GM21423 (cell line): ENCODE measurements at regions not wholly inside any gene's neighbourhood (a gene's known extent, or its start where the extent isn't known, plus 50 kb on each side); places are given as distances from the start of the nearest gene placed in this dataset.

Source experiments
- ATAC-seq: cut with Tn5 transposase; IDR thresholded peaks from one replicate; pipeline ENCODE4 v1.9.1; 2021; ENCODE audit warnings: mild to moderate bottlenecking, moderate library complexity; ENCODE audit not compliant: unreplicated experiment

DNA sequence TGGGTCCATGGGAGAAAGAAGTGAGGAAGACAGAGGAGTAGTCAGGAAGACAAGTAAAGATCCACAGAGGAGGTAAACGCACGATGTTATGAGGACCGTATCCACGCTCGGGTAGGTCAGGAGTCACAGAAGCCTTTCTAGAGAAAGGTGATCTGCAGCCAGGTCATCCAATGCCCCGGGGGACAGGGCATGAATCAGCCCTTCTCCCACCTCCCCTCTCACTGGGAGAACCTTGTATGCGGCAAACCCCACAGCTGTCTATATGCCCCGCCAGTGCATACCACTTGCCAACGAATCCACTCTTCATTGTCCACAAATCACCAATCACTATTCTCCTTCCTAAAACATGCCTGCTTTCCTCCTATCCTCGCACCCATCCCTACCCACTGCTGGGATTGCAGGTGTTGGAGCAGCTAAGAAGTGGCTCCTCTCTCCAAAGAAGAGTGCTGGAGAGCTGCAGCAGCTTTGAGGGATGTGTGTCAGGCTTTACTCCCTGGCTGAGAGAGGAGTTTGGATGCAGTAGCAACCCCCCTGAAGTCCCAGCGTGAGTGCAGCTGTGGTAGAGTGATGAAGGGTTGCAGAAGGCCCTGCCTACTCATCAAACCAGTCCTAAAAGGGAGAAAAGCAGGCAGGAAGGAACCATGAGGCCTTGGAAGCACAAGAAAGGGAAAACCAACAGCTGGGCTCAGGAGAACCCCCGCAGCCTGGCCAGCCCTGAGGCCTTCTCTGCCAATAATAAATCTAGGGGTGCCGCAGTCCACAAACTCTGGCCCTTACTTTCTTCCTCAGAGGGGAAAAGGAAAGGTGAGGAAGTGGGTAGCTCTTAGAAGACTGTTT, 102.2 kb upstream of the GADD45A start:
- ATAC-seq, result no peak

DNA sequence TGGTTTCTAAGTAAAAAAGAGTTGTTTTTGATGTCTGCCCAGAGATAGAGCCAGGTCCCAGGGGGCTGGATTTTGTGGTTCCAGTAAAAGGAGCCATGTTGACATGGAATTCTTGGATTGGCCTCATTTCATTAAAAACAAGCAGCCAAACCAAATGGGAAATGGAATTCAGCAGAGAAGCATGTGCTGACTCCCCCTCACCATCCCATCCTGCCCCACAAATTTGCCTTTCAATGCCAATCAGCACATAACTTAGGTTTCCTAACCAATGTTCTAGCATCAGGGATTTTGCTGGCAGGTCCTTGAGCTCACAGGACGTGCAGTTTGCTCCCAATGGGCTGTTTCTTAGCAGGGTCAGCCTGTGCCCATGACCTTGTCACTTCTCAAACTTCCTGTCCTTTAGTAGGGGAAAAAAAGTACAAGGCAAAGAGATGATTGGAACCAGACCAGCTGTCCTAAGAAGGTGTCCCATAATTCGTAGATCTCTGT, 101.5 kb upstream of the GADD45A start:
- no peak for ATAC-seq

- ATAC-seq, result no peak
These were observed 100.1 kb upstream of the GADD45A start for GRCh38 chr1:67584938-67585337.

GRCh38 chr1:67586596-67586995, 98.4 kb upstream of the GADD45A start:
- no peak for ATAC-seq

DNA sequence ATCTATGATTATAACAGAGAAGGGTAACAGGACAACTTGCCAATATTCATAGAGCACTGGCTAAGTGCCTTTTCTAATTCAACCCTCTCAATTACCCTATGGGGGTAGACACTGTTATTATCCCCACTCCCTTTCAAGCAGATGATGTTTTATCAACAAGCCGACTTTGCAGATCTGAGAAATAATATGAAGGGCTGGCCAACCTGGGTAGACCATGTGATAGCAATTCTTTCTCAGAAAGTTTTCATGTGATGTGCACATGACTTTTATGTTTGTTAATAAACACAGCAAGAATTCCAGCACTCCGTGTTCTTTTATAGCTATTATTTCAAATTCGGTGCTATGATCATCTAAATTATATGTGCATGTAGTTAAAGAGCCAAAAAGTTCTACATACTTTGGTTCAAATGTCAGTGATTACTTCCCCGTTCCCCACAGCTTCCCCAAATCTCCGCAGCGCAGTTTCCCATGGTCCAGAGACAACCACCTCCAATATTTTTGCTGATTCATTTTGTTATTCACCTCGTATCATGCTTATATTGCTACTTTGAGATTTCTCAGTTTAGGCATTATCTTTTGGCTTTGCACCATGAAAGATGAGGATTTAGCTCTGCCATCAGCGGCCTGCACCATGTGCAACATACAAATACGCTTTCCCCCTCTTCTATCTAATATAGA, 96.7 kb upstream of the GADD45A start:
- ATAC-seq, result no peak

DNA sequence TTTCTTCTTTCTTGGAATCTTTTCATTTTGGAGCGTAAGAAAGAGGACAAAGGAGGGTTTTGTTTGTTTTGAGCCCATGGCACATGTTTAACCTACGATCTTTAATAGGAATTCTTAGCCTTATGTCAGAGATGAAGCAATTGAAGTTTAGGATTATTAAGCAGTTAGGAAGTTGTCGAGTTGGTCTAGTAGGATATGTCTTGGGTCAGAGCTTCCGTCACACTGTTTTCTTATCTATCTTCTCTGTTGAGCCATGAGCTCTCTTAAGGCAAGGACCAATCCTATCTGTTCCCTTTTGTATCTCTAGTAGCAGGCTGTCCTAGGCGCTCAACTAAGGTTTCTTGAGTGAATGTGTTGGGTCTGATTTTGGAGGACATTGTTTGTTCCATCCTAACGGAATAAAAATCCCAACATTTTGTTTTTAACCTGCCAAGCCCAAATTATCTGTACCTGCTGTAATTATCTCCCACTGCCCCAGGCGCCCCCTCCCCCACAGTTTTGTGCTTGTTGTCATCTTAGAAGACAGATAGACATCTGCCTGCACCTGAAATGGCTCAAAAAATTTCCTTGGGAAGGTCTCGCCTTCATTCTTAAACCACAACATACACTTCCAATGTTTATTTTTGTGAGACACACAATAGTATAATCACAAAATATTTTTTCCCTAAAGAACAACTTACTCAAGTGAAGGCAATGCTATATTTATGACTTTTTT, 95.3 kb upstream of the GADD45A start:
- no peak for ATAC-seq

DNA sequence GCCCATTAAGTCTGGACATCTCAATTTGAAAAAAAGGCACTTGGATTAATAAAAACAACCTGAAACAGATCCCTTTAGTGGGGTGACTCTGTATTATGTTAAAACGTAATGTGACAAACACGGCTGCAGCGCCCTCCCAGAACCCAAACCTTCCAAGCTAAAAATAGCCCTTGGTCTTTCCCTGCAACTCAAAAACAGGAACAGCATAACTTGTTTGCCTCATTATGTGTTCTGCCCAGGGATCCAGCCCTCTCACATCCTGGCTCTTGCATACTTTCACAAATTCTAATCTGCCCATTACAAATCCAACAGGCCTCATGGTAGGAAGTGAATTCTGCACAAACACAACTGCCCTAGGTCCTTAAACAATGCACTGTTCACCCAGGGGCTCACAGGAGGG, 94.7 kb upstream of the GADD45A start:
- ATAC-seq, result no peak

DNA sequence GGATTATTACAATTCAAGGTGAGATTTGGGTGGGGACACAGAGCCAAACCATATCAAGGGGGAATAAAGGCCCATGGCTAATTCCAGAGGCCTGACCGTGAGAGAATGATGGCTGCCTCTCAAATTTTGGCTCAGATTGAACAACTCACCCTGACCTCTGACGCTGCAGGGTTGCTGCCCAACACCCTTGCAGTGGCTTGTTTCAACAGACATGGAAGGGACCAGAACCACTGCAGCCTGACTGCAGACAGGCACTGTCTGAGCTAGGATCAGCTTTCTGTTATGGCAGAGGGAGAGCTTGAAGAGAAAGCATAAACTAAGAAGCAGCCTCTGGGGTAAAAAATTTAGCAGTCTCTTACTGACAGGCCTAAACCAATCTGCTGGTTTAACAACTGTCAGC, 90.2 kb upstream of the GADD45A start:
- ATAC-seq, result no peak

- ATAC-seq, result no peak
These were observed 88.3 kb upstream of the GADD45A start for GRCh38 chr1:67596674-67597073.

- no peak for ATAC-seq
These were observed 87.7 kb upstream of the GADD45A start for GRCh38 chr1:67597336-67597735.

- no peak for ATAC-seq
These were observed 85.9 kb upstream of the GADD45A start for GRCh38 chr1:67599085-67599484.

- ATAC-seq, result no peak
These were observed 83.5 kb upstream of the GADD45A start for GRCh38 chr1:67601539-67601938.

- no peak for ATAC-seq
These were observed 83.0 kb upstream of the GADD45A start for GRCh38 chr1:67601955-67602354.

DNA sequence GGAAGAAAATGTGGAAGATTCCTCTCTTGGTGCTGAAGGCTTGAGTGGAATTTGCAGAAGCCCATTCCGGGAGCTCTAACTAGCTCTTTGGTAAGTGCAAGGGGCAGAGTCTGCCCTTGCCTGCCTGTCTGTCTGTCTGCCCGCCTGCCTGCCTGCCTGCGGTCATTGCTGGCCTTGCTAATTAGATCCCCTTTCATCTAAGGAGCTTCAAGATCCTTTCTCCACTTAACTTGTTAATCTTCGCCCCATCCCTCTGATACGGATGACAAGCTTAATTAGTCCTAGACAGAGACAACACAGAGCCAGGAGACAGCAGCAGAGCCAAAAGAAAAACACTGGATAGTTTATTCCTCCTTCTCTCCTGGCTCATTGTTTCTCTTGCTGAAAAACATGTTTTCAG, 80.2 kb upstream of the GADD45A start:
- no peak for ATAC-seq

- ATAC-seq, result no peak
These were observed 79.7 kb upstream of the GADD45A start for GRCh38 chr1:67605209-67605780.

- ATAC-seq, result no peak
These were observed 77.7 kb upstream of the GADD45A start for GRCh38 chr1:67607286-67607685.

DNA sequence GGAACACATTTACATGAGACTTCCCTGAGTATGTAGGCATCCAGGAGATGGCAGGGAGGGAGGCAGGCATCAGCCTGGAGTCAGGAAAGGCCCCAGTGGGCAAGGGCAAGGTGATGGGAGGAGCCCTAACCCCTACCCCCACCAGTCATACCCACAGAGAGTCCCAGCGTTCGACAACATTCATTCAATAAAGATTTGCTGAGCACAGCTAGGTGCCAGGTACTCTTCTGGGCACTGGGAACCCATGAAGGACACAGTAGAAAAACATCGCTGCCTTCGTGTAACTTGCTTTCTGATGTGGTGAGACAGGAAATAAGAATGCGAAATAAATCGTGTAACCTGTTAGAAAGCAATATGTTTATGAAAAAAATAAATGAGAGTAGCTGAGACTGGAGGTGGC, 77.3 kb upstream of the GADD45A start:
- ATAC-seq, result no peak

DNA sequence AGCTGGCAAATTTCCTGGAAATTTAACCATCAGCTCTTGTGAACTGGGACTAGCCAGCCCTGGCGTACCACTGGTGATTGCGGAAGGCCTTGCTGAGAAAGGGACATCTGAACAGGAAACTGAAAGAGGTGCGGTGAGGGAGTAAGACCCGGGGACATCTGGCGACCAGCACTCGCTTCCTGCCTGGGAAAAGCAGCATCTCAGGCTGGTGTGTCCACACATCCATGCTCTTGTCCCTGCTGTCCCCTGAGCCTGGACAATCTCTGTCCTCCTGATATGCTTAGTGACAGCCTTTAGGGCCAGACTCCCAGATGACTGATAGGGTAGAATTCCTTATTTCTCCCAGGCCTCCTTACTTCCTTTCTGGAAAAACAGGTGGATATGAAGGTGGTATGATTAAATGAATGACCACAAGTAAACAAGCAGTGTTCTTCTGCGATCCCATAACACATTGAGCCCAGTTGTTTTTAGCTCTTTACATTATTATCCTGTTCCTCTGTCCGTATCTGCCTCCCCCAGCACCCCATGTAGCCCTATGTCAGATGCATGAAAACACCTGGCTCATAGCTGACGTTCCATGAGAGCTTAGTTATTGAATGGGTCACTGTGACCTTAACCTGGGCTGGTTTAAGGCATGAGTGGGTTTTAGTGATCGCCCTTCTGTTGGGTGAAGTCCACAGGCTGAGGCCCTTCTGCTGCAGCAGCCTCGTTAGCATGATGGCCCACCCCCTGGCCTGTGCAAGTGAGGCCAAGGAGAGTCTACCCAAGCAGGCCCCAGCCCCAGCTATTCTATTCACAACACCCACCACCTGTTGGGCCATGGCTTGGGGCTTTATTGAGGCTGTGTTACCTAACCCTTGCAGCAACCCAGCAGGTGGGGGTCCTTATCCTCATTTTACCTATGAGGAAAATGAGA, 76.1 kb upstream of the GADD45A start:
- ATAC-seq, result no peak

- no peak for ATAC-seq
These were observed 75.2 kb upstream of the GADD45A start for GRCh38 chr1:67609577-67610341.

DNA sequence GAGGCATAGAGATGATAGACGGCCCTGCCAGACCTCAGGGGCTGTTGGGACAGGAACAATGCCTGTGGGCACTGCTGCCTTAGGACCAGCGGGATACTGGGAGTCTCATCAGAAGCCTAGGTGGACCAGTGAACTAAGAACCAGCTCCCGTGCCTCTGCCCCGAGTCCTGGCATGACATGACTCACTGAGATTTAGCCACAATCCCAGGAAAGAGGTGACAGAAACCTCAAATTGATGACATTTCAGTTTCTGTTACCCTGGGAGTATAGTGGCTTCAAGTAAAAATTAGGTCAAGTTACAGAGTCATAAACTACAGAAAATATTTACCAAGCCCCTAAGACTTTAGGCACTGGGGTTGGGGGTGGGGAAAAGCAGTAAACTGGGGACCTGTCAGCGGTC, 74.6 kb upstream of the GADD45A start:
- no peak for ATAC-seq
